Activated CD4-positive, CD25-positive, alpha-beta regulatory T cell (primary cell): ENCODE measurements at regions not wholly inside any gene's neighbourhood (a gene's known extent, or its start where the extent isn't known, plus 50 kb on each side); places are given as distances from the start of the nearest gene placed in this dataset.

Experiments used
- DNase-seq, 4 experiments: peaks; one replicate each; lab custom pipeline; 2025; lab: John Stamatoyannopoulos, UW

DNA sequence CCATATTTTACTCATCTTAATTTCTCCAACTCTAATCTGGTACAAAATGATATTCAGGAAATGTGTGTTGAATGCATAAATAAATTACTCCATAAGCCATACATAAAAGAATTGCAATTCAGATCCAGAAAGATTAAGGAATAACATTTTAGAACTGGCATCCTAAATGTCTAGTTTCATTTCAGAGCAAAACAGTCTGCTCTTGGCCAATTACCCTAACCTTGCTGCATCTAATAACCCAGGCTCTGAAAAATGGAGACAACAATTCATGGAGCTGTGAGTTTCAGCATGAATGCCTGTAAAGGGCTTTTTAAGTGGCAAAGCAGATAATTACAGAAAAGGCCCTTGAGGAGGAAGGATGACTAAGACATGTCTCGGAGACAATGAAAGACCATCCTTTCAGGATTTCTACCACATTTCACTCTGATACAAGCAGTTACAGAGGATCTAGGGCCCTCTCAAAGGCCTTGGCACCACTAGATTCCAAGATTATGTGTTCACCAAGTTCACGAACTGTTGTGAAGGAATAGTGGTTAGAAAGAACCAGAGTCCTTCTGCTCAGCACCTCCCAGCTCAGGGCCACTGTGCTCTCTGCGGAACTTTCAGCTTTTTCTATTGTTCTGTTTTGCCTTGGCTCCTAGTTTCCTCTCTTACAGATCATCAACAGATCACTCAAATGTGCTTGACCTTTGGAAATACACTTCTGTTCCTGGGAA, 157.6 kb upstream of the BLID start:
- no peak for DNase-seq

DNA sequence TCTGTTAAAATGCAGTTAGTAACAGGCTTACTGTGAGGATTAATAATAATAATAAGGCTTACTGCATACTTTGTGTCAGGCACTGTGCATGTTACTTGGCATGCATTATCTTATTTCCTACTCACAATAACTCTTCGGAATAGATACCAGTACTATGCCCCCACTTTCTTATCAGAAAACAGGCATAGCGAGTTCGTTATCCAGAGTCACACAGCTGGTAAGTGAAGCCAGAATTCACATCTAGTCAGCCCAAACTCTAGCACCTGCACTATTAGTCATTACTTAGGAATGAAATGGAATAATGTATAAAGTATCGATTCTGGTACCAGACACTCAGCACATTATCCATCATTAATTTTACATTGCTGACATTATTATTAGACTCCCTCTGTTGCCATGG, 155.7 kb upstream of the BLID start:
- DNase-seq, result no peak

DNA sequence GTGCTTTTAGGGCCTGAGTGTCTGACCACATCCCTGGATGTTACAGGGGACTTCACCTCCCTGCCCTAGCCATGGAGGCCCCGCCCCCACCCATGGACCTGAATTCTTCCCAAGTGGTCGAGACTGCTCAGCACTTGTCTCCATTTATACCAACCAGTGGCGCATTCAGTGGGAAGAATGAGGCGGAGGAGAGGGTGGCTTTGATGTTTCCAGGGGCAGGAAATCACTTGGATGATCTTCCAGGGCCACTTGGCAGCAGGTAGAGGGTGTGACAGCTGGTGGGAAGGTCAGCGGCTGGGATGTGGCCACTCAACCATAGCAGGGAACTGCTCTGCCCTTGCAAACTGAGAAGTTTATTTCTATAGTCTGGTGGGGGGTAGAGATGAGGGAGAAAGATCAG, 155.1 kb upstream of the BLID start:
- no peak for DNase-seq

DNA sequence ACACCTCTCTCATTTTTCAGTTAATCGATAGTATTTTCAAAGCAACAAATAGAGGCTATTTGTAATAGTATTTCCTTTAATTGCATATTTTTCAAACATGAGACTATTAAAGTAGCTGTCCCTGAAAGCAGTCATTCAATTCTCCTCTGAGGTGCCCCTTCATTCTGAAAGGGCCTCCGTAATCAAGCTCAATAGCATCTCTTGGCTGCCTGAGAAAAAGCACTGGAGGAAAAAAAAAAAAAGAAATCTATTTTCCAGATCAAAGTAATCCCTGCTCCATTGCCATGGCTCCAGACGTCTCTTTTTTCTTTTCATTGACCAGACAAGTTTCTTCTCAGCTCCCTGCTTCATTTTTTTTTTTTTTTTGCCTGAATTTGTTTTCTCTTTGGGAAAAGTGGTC, 154.5 kb upstream of the BLID start:
- no peak for DNase-seq

DNA sequence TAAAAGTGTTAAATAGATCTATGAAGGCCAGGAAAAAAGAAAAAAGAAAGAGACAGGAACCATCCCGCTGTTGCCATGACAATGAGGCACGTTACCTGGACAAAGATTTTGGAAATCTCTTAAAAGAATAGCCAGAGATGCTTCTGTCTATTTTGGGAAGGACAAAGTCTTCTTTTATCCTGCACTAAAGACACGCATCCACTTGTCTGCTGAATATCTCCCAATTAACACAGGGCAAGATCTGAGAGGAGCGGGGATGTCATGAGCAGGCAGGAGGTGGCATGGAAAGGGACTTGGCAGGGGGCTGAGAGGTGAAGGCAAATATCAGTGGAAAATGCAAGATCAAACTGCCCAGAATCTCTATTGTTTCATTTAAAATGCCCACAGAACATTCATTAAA, 153.8 kb upstream of the BLID start:
- no peak for DNase-seq

DNA sequence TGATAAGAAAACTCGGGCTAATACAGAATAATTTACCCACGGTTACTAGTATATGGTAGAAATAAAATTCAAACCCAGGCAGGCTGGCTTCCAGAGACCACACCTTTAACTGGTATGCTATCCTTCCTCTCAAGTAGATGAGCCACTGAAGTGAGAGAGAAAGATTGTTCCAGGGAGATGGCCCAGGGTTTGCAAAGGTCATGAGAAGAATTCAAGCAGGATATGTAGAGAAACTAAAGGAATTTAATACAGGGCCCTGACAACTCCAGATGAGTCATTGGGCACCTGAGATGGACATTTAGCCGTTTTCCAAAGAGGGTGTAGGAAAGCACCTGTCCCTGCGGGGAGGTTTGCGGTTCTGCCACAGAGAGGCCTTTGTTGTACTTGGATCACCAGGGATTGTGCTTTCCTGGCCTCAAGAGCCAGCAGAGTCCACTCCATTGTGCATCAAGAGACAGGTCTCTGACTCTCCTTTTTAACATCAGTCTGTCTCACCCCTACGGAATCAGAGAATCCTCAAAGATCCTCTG, 152.7 kb upstream of the BLID start:
- no peak for DNase-seq

DNA sequence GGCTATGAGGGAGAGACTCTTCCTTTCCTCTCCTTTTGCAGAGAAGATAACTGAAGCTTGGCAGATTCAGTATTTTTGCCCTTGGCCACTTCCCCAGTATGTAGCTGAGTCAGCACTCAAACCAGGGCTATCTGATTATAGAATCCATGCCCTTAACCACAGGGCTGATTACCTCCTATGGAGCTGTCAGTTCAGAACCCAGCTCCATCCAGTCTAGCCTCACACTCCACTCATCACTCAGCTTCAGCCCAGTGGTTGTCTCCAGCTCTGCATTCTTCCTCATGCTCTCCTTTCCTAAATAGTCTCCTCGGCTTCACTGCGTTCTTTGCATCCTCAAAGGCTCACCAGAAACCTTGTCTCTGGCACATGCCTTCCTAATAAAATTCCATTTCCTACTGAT, 151.6 kb upstream of the BLID start:
- DNase-seq, result no peak

DNA sequence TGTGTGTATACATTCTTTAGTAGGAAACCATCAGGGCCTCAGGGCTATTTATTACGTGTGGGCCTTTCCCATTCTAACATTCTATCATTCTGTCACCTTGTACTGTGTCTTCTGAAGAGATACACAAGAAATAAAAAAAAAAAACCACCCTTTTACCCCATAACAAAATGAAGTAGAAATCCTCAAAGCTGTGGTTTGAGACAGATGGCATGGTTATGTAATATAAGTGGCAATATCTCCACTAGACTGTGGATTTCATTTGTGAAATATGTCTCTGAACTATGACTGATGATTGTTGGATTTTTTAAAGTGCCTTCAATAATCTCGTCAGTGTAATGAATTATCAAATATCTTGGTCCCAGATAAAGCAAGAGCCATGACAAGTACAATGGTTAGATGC, 150.0 kb upstream of the BLID start:
- DNase-seq, result no peak

DNA sequence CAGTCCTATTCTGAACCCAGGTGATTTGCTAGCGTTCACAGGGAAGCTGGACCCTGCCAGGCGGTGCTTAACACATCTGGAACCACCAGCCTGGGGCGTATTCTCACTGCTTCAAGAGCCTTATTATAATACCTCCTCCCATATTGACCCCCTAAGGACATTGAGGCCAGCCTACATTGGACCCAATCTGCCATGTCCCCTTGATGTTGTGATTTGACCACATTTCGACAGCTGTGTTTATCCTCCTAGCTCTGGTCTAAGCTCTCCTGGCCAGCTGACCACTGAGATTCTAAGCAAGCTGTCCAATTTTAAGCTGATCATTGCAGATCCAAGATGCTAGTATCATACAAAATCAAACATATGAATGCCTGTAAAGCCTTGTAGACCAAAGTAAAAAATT, 148.1 kb upstream of the BLID start:
- DNase-seq, result no peak

DNA sequence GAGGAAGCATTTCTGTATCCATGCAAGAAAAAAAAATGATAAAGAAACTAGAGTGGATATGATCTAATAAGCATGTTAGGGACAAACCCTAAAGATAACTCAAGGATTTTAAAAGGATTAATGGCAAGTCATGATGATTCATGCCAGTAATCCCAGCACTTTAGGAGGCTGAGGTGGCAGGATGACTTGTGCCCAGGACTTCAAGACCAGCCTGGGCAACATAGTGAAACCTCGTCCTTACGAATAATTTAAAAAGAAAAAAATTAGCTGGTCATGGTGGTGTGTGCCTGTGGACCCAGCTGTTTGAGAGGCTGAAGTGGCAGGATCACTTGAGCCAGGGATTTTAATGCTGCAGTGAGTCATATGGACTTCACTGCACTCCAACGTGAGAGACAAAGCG, 145.5 kb upstream of the BLID start:
- DNase-seq, result no peak

DNA sequence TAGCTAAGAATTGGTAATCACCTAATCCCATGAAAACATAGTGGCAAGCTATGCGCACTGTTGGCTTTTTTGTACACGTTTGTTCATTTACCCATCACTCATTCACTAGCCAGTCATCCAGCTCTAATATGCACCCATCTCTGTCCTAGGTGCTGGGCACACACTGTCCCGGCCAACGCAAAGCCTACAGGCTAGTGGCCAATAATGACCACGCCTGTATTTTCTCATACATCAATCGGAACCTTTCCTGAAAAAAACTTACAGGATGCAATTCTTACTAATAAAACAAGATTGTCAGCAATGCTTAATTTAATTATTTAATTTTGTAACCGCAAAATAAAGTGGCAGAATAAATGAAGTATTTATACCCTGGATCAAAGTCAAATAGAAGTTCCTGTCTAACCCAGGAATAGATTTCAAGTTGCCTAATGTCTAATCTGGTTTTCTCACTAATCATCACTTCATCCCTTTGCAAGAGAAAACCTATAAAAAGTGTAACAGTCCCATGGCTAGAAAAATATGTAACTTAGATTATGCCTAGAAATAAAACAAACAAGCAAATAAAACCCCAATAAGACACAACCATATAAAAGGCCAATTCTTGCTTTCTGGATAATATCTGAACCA, 143.3 kb upstream of the BLID start:
- no peak for DNase-seq

DNA sequence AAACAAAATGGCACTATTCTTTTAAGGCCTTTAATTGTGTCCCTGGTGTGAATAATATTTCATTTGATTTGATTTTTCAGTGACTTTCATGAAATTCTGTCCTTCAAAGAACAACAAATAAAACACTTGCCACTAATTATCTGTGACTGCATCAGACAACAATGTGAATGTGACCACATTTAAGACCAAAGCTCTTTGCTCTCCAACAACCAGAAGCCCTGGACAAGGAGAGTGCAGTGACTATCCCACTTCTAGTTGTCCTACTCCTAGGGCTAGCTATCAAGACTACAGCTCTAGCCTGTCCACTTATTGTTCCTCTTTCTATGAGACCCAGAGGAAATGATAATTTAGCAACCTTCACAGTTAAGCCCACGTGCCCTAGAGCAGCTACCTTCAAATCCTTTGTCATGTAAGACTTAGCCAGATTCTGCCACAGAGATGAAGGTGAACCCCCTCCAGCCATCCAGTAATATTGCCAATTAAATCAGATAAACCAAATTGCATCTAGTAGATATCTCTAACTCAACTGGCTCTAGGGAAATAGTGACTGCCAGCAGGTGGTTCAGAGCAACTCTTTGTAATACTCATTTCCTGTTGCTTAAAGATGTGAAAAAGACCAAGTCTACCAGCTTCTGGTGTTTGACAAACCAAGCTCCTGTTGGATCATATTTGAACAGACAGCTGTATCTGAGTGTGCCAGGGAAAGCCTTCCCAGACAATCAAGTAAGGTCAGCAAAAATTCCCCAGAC, 142.6 kb upstream of the BLID start:
- no peak for DNase-seq

DNA sequence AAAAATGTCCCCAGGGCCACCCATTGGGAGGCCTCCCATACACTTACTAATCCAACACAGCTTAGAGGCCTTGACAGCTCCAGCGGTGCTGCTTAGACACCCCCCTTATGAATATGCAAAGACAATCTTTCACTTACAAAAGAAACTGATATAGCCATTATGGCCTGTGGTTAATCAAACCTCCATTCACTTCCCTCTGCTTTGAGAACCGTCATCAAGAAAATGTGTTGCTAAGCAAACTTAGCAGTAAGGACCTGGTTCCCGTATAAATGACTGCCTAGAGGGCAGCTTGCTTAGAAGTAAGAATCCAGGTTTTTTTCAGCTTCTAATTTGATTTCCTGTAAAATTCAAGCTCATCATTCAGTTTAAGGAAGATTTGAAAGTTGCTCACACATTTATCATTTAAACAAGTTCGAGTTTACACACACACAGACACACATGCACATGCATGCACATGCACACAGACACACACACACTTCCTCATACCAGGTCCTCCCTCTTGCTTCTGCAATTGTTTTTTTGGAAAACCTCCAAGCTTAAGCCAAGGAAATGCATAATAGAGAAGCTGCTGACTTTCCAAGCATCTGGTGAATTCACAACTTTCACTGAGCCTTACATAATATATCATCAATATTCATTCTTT, 137.7 kb upstream of the BLID start:
- no peak for DNase-seq

DNA sequence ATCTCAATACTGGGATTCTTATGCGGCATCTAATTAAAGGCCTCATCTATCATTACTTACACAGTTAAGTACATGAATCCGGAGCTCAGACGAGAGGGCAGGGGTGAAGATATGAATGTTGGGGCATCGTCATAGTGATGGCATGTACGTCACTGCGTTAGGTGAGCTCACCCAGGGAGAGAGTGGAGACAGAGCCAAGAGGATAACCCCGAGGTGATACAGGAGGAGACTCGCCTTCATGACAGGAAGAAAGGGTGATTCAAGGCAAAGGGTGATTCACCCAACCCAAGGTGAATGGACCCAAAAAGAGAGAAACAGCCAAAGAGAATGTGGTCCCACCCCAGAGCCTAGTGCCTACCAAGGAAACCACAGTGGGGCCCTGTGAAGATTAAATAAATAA, 132.9 kb upstream of the BLID start:
- DNase-seq, result no peak

DNA sequence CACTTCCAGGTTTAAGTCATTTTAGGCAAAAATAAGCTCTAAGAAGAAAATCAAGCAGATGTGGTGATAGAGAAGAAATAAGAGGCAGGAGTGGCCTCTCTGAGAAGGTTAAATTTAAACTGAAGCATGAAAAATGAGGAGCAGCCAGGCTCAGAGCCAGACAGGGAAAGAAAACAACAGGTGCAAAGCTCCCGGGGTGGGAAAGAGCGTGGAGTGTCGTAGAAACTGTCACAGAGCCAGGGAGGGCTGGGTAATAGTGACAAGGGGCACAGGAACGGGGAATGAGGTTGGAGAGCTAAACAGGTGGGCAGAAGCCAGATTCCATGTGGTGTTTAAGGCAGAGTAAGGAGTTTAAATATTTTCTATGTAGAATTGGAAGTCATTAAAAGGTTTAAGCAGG, 132.1 kb upstream of the BLID start:
- DNase-seq, result no peak

DNA sequence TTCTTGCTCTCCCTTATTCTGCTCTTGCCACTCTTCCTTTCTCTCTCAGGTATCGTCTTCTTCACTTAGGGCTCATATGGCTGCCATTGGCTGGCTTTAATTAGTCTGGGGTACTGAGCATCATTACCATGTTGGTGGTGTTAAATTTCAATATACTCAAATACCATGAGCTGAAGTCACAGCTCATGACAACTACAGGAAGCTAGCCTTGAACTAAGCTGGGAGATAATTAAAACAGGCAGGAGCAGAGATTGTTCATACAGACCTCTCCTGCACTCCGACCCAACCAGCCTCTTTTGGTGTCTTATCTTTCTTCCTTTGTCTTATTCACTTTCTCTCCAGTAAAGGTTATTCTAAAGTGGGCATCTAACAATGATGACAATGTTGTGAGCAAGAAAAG, 130.9 kb upstream of the BLID start:
- no peak for DNase-seq

DNA sequence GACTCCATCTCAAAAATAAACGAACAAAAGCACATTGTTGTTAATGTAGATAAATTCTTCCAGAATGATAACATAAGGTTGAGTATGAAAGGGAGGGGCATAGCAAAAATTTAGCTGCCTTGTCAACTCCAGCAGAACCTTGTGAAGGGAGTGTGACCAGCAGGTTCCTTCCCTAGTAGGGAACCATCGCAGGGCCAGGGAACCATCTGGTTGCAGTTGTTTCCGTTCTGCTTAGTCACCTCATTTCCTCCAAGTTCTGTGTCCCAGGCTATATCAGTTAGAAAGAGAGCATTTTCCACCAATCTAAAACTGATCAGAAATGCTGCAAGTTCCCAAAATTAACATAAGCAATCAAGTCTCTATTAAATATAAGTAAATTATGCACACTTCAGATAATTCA, 126.7 kb upstream of the BLID start:
- DNase-seq, result no peak

DNA sequence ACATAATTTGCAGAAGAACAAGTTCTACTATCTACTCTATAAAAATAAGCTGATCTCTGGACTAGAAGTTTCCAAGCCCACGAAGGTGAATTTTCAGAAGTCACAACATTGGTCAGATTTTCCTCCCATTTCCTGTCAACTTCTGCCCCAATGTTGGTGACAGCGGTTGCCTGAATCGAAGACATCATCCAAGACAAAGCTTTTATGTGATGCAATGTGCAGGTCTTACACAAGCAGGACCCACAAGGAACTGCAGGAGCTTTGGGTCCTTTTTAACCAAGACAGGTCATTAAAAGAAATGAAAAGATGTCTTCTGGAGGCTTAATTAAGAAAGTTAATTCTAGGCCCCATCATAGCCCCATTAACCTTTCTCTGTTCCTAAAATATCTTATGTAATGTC, 125.6 kb upstream of the BLID start:
- no peak for DNase-seq

DNA sequence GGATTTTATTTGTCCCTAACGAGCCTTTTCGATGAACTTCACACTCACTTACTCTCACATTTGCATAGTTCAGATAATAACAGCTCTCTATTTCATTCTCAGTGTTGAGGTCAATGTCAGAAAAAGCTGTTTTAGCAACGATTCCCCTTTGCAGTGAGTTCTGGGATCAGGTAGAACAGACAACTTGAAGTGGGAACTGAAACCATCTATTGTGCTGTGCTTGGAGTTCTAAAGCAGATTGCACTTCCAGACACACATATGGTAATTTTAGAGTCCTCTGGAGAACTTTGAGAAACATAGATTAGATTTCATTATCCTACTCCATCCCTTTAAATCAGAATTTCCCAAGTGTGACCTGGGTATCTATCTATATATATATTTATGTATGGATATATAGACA, 124.6 kb upstream of the BLID start:
- DNase-seq, result no peak

DNA sequence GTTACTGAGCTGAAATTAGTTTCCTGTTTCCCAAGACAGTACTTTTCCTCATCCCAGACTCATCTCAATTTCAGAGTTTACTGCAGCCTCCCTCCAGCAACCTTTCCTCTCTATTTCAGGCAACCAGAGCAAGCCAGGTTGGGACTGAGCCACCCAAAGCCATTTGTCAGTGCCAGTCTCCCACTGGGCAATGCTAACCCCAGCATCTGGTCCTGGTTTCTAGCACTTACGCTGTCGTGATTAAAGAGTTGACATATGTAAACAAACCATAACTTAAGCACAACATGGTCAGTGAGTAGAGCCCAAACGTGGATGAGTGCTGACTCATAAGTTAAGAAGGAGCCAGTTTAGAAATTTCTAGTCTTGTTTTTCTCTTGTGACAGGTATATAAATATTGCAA, 119.6 kb upstream of the BLID start:
- DNase-seq, result no peak

DNA sequence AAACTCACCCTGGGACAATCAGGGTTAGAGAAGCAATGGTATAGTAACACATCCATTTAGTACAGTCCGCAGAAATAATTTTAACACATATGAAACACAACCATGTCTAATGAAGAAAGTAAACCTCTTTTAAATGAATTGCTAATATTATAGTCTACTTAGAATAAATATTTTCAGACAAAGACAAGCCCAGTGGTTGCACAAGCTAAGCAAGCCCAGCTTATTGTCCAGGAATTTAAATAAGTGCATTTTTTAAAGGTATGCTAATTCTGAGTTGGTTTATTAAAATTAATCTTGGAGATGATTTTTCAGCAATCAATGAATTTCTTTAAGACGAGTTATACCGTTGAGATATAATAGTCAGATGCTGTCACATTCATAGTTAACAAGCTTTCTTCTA, 118.8 kb upstream of the BLID start:
- DNase-seq, result no peak

DNA sequence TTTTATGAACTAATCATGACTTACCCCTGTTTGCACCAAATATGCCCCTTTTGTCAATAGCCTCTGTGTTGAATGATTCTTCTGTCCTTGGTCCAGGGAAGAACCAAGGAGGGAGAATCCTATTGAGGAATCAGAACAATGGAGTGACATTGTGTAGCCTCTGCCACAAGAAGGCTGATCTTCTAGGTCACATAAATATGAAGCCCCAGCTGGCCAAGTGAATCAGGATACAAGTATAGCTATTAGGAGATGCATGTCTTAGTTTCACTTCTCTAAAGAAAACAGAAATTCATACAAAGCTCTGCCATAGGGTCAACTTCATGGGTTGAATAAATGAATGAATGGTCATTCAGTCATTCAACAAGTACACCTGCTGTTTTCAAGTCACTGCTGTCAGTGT, 118.2 kb upstream of the BLID start:
- DNase-seq, result no peak

DNA sequence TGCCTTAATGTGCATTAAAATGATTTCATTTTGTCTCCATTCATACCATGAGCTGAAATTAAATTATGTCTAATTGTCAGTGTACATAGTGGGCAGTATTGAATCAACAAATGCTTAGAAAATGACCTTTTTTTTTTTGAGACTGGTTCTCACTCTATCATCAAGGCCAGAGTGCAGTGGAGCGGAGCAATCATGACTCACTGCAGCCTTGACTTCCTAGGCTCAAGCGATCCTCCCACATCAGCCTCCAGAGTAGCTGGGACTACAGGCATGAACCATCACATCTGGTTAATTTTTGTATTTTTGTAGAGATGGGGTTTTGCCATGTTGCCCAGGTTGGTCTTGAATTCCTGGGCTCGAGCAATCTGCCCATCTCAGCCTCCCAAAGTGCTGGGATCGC, 117.0 kb upstream of the BLID start:
- no peak for DNase-seq
